IMR-90 (cell line): ENCODE measurements at regions not wholly inside any gene's neighbourhood (a gene's known extent, or its start where the extent isn't known, plus 50 kb on each side); places are given as distances from the start of the nearest gene placed in this dataset.

Experiments
- ATAC-seq: fragments of 200-7000 bp; cut with Tn5 transposase; 2 replicates; pipeline ENCODE4 v1.9.1; 2020; ENCODE audit warnings: low read depth, mild to moderate bottlenecking, moderate library complexity
- BruUV-seq: library from RNA; stranded (reverse); fragments of 400-500 nt; replicated peaks from 2 replicates; lab custom pipeline; 2021; lab: Mats Ljungman, UMichigan
- CTCF ChIA-PET: fragments of 300-600 bp; formaldehyde crosslinking; extraction: SDS; loops from one replicate; lab custom pipeline; 2021; ENCODE audit warnings: antibody characterized with exemption; lab: Yijun Ruan, JAX
- POLR2A ChIA-PET: fragments of 300-600 bp; sonication (Branson Sonifier 250); formaldehyde crosslinking; loops from one replicate; lab custom pipeline; 2022; ENCODE audit warnings: antibody characterized with exemption; ENCODE audit not compliant: unreplicated experiment; lab: Charles Lee
- DNase-seq: peaks from one replicate; pipeline ENCODE4 v3.0.0; 2013
- H2AFZ ChIP-seq: replicated peaks from 2 replicates; pipeline ENCODE3; 2013; ENCODE audit warnings: low read length, mild to moderate bottlenecking; ENCODE audit not compliant: poor library complexity
- H2AK5ac ChIP-seq: 2 replicates; pipeline ENCODE4 v1.6.1; 2013; ENCODE audit warnings: low read depth, low read length, inconsistent platforms
- H2AK9ac ChIP-seq: replicated peaks from 2 replicates; pipeline ENCODE3; 2013; ENCODE audit warnings: mild to moderate bottlenecking, low read depth, low read length, moderate library complexity; ENCODE audit not compliant: poor library complexity
- H2BK120ac ChIP-seq: 2 replicates; pipeline ENCODE4 v1.6.1; 2013; ENCODE audit warnings: low read depth, low read length, inconsistent platforms
- H2BK15ac ChIP-seq: 3 replicates; pipeline ENCODE4 v1.6.1; 2013; ENCODE audit warnings: low read depth, low read length, inconsistent platforms
- H2BK20ac ChIP-seq: 2 replicates; pipeline ENCODE4 v1.6.1; 2013; ENCODE audit warnings: low read depth, mild to moderate bottlenecking, inconsistent platforms, low read length, moderate library complexity
- H2BK5ac ChIP-seq: 2 replicates; pipeline ENCODE4 v1.6.1; 2013; ENCODE audit warnings: mild to moderate bottlenecking, low read depth, low read length, inconsistent platforms; ENCODE audit not compliant: poor library complexity, severe bottlenecking
- H3K14ac ChIP-seq: replicated peaks from 2 replicates; pipeline ENCODE4 v1.6.1; 2013; ENCODE audit warnings: low read depth, low read length, inconsistent platforms
- H3K18ac ChIP-seq: 2 replicates; pipeline ENCODE4 v1.6.1; 2013; ENCODE audit warnings: low read depth, low read length, control low read depth
- H3K23ac ChIP-seq: 2 replicates; pipeline ENCODE4 v1.6.1; 2013; ENCODE audit warnings: low read depth, low read length, inconsistent platforms
- H3K27ac ChIP-seq: 2 replicates; pipeline ENCODE4 v1.5.1; 2013; ENCODE audit warnings: mild to moderate bottlenecking, control low read depth, low read length; ENCODE audit not compliant: insufficient read depth
- H3K27me3 ChIP-seq: 2 replicates; pipeline ENCODE4 v1.6.1; 2013; ENCODE audit warnings: low read length; ENCODE audit not compliant: control insufficient read depth, insufficient read depth
- H3K36me3 ChIP-seq: 2 replicates; pipeline ENCODE4 v1.6.1; 2013; ENCODE audit warnings: low read length, mixed read lengths; ENCODE audit not compliant: control insufficient read depth, insufficient read depth
- H3K4ac ChIP-seq: 2 replicates; pipeline ENCODE4 v1.6.1; 2013; ENCODE audit warnings: low read depth, low read length, inconsistent platforms
- H3K4me1 ChIP-seq: 2 replicates; pipeline ENCODE4 v1.6.1; 2013; ENCODE audit warnings: low read length, mixed read lengths; ENCODE audit not compliant: control insufficient read depth, insufficient read depth
- H3K4me2 ChIP-seq: 2 replicates; pipeline ENCODE4 v1.6.1; 2013; ENCODE audit warnings: low read depth, mild to moderate bottlenecking, control low read depth, low read length, moderate library complexity
- H3K4me3 ChIP-seq: 2 replicates; pipeline ENCODE4 v1.5.1; 2013; ENCODE audit warnings: low read depth, mild to moderate bottlenecking, control low read depth, low read length, moderate library complexity; ENCODE audit not compliant: insufficient read depth
- H3K56ac ChIP-seq: 2 replicates; pipeline ENCODE4 v1.6.1; 2013; ENCODE audit warnings: low read length, inconsistent platforms; ENCODE audit not compliant: insufficient read depth; ENCODE audit errors: extremely low read depth
- H3K79me1 ChIP-seq, 2 experiments: 2 replicates each; pipeline ENCODE4 v1.6.1; 2013; ENCODE audit warnings: low read length in 2 of 2, inconsistent platforms in 1 of 2, low read depth in 1 of 2
- H3K9ac ChIP-seq: 2 replicates; pipeline ENCODE4 v1.6.1; 2013; ENCODE audit warnings: low read depth, low read length, control low read depth
- H3K9me1 ChIP-seq: 2 replicates; pipeline ENCODE4 v1.6.1; 2013; ENCODE audit warnings: low read length, inconsistent platforms; ENCODE audit not compliant: insufficient read depth
- H3K9me3 ChIP-seq: 2 replicates; pipeline ENCODE4 v1.6.1; 2013; ENCODE audit warnings: low read length; ENCODE audit not compliant: control insufficient read depth, insufficient read depth
- H4K20me1 ChIP-seq: 2 replicates; pipeline ENCODE4 v1.6.1; 2013; ENCODE audit warnings: low read length, inconsistent platforms; ENCODE audit not compliant: insufficient read depth
- H4K5ac ChIP-seq: 2 replicates; pipeline ENCODE4 v1.6.1; 2013; ENCODE audit warnings: mild to moderate bottlenecking, low read depth, low read length, control low read depth
- H4K8ac ChIP-seq, 2 experiments: 2 replicates each; pipeline ENCODE4 v1.6.1; 2013; ENCODE audit warnings: low read depth in 2 of 2, low read length in 2 of 2, control low read depth in 1 of 2, inconsistent platforms in 1 of 2
- H4K91ac ChIP-seq: 2 replicates; pipeline ENCODE4 v1.6.1; 2013; ENCODE audit warnings: low read depth, low read length, inconsistent platforms; ENCODE audit not compliant: insufficient read depth
- BHLHE40 ChIP-seq: fragments of 150-350 bp; IDR thresholded peaks from 2 replicates; pipeline ENCODE4 v1.6.1; 2016; ENCODE audit warnings: mild to moderate bottlenecking, low read depth, low read length
- CEBPB ChIP-seq: IDR thresholded peaks from 2 replicates; pipeline ENCODE4 v1.6.1; 2012; ENCODE audit warnings: low read depth, low read length, improper control_type of control experiment
- CHD1 ChIP-seq: IDR thresholded peaks from 2 replicates; pipeline ENCODE4 v1.6.1; 2012; ENCODE audit warnings: low read depth, low read length, improper control_type of control experiment
- FOS ChIP-seq: fragments of 150-350 bp; IDR thresholded peaks from 2 replicates; pipeline ENCODE4 v1.6.1; 2016; ENCODE audit warnings: low read depth, low read length
- MAFK ChIP-seq: IDR thresholded peaks from 2 replicates; pipeline ENCODE4 v1.6.1; 2012; ENCODE audit warnings: low read depth, low read length, improper control_type of control experiment
- MAZ ChIP-seq: IDR thresholded peaks from 2 replicates; pipeline ENCODE4 v1.6.1; 2012; ENCODE audit warnings: low read depth, mild to moderate bottlenecking, low read length, improper control_type of control experiment, moderate library complexity, borderline replicate concordance
- MXI1 ChIP-seq: IDR thresholded peaks from 2 replicates; pipeline ENCODE4 v1.6.1; 2012; ENCODE audit warnings: low read depth, mild to moderate bottlenecking, low read length, moderate library complexity, borderline replicate concordance
- POLR2A ChIP-seq: IDR thresholded peaks from 2 replicates; pipeline ENCODE4 v1.6.1; 2012; ENCODE audit warnings: mild to moderate bottlenecking, low read depth, low read length
- RAD21 ChIP-seq: IDR thresholded peaks from 2 replicates; pipeline ENCODE4 v1.6.1; 2012; ENCODE audit warnings: low read length, improper control_type of control experiment
- RCOR1 ChIP-seq: IDR thresholded peaks from 2 replicates; pipeline ENCODE4 v1.6.1; 2012; ENCODE audit warnings: mild to moderate bottlenecking, low read length, improper control_type of control experiment; ENCODE audit not compliant: insufficient replicate concordance
- RFX5 ChIP-seq: IDR thresholded peaks from 2 replicates; pipeline ENCODE4 v1.8.0; 2012; ENCODE audit warnings: low read depth, mild to moderate bottlenecking, low read length, moderate library complexity
- SMC3 ChIP-seq: fragments of 150-350 bp; IDR thresholded peaks from 2 replicates; pipeline ENCODE4 v1.6.1; 2016; ENCODE audit warnings: low read depth, mild to moderate bottlenecking, antibody characterized with exemption, low read length, moderate library complexity
- WGBS, 2 experiments: methylation state at CpG; one replicate each; pipeline versions ENCODE4 v1.1.5 to v1.1.7; 2013; ENCODE audit warnings: missing lambda C conversion rate in 2 of 2; ENCODE audit not compliant: insufficient read length in 1 of 2; ENCODE audit errors: extremely low coverage in 2 of 2; 5-methylcytosine and 5-hydroxymethylcytosine counted together
- dilution Hi-C: fragments of 300-500 bp; cut with HindIII; formaldehyde crosslinking; loops from one replicate; pipeline ENCODE4 v1.14.3; 2018; ENCODE audit warnings: low sequenced_read_pairs; ENCODE audit not compliant: unreplicated experiment
- in situ Hi-C: fragments of 300-500 bp; cut with MboI; formaldehyde crosslinking; loops from 3 replicates; pipeline ENCODE4 v1.14.3; 2019; ENCODE audit warnings: low sequenced_read_pairs, inconsistent platforms, mixed read lengths
- intact Hi-C: fragments of 100-400 bp; cut with micrococcal nuclease; formaldehyde crosslinking; loops from 2 replicates; pipeline ENCODE4 v1.10.0; 2022
- TF ChIP-seq, protein P1 (sequence below): fragments of 150-350 bp; IDR thresholded peaks from 2 replicates; pipeline ENCODE4 v1.6.1; 2017; ENCODE audit warnings: mild to moderate bottlenecking, antibody characterized with exemption, low read length, low read depth
- TF ChIP-seq, protein P2 (sequence below): conservative IDR thresholded peaks from 2 replicates; pipeline ENCODE4 v1.5.1; 2012; ENCODE audit warnings: mild to moderate bottlenecking, low read depth, low read length, improper control_type of control experiment
- TF ChIP-seq, protein P3 (sequence below): fragments of 150-350 bp; IDR thresholded peaks from 2 replicates; pipeline ENCODE4 v1.6.1; 2016; ENCODE audit warnings: low read depth, mild to moderate bottlenecking, low read length, moderate library complexity, borderline replicate concordance

DNA sequence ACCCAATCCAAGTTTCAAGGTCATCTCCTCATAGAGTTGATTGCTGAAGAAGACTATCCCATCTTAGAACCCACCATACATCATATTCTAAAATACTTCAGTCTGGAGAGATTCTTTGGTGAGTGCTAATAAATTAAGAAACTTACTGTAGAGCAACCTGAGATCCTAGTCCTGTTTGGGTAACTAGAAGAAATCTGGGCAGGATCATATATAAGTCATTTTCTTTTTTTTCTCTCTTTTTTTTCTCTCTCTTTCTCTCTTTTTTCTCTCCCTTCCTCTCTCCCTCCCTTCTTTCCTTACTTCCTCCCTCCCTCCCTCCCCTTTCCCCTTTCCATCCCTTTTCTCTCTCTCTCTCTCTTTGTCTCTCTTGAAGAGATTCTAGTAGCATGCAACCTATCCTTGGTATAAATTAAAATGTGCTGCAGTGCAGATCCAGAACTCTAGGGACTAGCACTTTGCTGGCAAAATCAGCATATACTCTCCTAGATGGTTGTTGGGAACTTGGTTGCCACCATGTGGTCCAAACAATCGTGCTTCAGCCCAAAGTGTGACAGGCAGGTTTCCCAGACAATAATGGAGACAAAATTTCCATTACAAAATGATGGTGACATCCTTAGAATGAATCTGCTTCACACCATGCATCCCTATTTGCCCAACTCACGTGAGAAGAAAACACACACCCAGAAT, 399.4 kb upstream of the CELF4 start:
- no TSS peak for BruUV-seq
- no peak overlapping the region for H3K9ac ChIP-seq
- no peak overlapping the region for H2AK5ac ChIP-seq
- H3K4ac ChIP-seq: no peak overlapping the region
- no peak overlapping the region for H3K56ac ChIP-seq
- no peak overlapping the region for H4K8ac ChIP-seq
- H3K27ac ChIP-seq: no peak overlapping the region
- no peaks in the 10 kb centered on the region for H3K79me1 ChIP-seq
- DNase-seq (no peak), ATAC-seq (no peak)
- H3K9me1 ChIP-seq: no peaks in the 10 kb centered on the region
- CTCF ChIA-PET: no interaction called here
- no peak overlapping the region for H3K23ac ChIP-seq
- H3K4me3 ChIP-seq: no peak overlapping the region
- no peaks in the 10 kb centered on the region for H4K20me1 ChIP-seq
- H4K91ac ChIP-seq: no peak overlapping the region
- H3K36me3 ChIP-seq: no peaks in the 10 kb centered on the region
- TF ChIP-seq, protein P1, sequence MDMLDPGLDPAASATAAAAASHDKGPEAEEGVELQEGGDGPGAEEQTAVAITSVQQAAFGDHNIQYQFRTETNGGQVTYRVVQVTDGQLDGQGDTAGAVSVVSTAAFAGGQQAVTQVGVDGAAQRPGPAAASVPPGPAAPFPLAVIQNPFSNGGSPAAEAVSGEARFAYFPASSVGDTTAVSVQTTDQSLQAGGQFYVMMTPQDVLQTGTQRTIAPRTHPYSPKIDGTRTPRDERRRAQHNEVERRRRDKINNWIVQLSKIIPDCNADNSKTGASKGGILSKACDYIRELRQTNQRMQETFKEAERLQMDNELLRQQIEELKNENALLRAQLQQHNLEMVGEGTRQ: no peak
- TF ChIP-seq RFX5 (no peak), FOS (no peak), CEBPB (no peak), RCOR1 (no peak), POLR2A (no peak), RAD21 (no peak), BHLHE40 (no peak), MAFK (no peak), MXI1 (no peak), CHD1 (no peak), SMC3 (no peak), MAZ (no peak)
- TF ChIP-seq, protein P2, sequence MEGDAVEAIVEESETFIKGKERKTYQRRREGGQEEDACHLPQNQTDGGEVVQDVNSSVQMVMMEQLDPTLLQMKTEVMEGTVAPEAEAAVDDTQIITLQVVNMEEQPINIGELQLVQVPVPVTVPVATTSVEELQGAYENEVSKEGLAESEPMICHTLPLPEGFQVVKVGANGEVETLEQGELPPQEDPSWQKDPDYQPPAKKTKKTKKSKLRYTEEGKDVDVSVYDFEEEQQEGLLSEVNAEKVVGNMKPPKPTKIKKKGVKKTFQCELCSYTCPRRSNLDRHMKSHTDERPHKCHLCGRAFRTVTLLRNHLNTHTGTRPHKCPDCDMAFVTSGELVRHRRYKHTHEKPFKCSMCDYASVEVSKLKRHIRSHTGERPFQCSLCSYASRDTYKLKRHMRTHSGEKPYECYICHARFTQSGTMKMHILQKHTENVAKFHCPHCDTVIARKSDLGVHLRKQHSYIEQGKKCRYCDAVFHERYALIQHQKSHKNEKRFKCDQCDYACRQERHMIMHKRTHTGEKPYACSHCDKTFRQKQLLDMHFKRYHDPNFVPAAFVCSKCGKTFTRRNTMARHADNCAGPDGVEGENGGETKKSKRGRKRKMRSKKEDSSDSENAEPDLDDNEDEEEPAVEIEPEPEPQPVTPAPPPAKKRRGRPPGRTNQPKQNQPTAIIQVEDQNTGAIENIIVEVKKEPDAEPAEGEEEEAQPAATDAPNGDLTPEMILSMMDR: no peak
- TF ChIP-seq, protein P3, sequence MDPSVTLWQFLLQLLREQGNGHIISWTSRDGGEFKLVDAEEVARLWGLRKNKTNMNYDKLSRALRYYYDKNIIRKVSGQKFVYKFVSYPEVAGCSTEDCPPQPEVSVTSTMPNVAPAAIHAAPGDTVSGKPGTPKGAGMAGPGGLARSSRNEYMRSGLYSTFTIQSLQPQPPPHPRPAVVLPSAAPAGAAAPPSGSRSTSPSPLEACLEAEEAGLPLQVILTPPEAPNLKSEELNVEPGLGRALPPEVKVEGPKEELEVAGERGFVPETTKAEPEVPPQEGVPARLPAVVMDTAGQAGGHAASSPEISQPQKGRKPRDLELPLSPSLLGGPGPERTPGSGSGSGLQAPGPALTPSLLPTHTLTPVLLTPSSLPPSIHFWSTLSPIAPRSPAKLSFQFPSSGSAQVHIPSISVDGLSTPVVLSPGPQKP: no peak
- no peaks in the 10 kb centered on the region for H3K27me3 ChIP-seq
- H2BK15ac ChIP-seq: no peak overlapping the region
- no peak overlapping the region for H3K18ac ChIP-seq
- no peak overlapping the region for H2BK120ac ChIP-seq
- no peaks in the 10 kb centered on the region for H3K4me1 ChIP-seq
- H2BK20ac ChIP-seq: no peak overlapping the region
- POLR2A ChIA-PET: no interaction called here
- no peak overlapping the region for H2AK9ac ChIP-seq
- intact Hi-C loops: no loop called here
- in situ Hi-C loops: no loop called here
- peaks cover 21% of the 10 kb centered on the region for H3K9me3 ChIP-seq
- no peak overlapping the region for H3K4me2 ChIP-seq
- no CpG with 5 or more reads among the region's 2 CpGs for WGBS, 2 experiments
- no peak overlapping the region for H3K14ac ChIP-seq
- no peak overlapping the region for H4K5ac ChIP-seq
- no peak overlapping the region for H2AFZ ChIP-seq
- dilution Hi-C loops: no loop called here
- no peak overlapping the region for H2BK5ac ChIP-seq
